ENCODE measurements at regions not wholly inside any gene's neighbourhood (a gene's known extent, or its start where the extent isn't known, plus 50 kb on each side); places are given as distances from the start of the nearest gene placed in this dataset.

- no peak for TF ChIP-seq CTCF (IDR thresholded peaks at IDR 0.05)
- TF ChIP-seq EP300 (IDR thresholded peaks at IDR 0.05): no peak
- no peak for TF ChIP-seq POLR2AphosphoS5 (IDR thresholded peaks at IDR 0.05)
- TF ChIP-seq POLR2A (IDR thresholded peaks at IDR 0.05; ENCODE audit: low read depth): no peak
These were observed 158.6 kb upstream of the ADGRL3 start for GRCh38 chr4:61041527-61041926.
